NB4 (cell line): ENCODE measurements at regions not wholly inside any gene's neighbourhood (a gene's known extent, or its start where the extent isn't known, plus 50 kb on each side); places are given as distances from the start of the nearest gene placed in this dataset.

ENCODE experiments used
- DNase-seq: peaks from one replicate; pipeline ENCODE4 v3.0.0; 2010; ENCODE audit warnings: low read depth
- H3K4me3 ChIP-seq: one replicate; pipeline ENCODE4 v1.5.1; 2011; ENCODE audit warnings: mild to moderate bottlenecking, low read depth, low read length, moderate library complexity
- CTCF ChIP-seq: IDR thresholded peaks from one replicate; pipeline ENCODE4 v1.5.1; 2012; ENCODE audit warnings: low read depth, low read length
- MAX ChIP-seq: IDR thresholded peaks from 2 replicates; pipeline ENCODE4 v1.6.1; 2011; ENCODE audit warnings: low read depth, low read length
- MYC ChIP-seq: IDR thresholded peaks from 2 replicates; pipeline ENCODE4 v1.6.1; 2011; ENCODE audit warnings: low read depth, low read length
- POLR2A ChIP-seq: IDR thresholded peaks from 2 replicates; pipeline ENCODE4 v1.6.1; 2011; ENCODE audit warnings: mild to moderate bottlenecking; ENCODE audit not compliant: insufficient read length; ENCODE audit errors: extremely low read depth

GRCh38 chr11:21892736-21893564 is 299.9 kb upstream of the ANO5 start:
- no peak for DNase-seq
- no peak for TF ChIP-seq CTCF
- no peak for TF ChIP-seq POLR2A
- no peak for TF ChIP-seq MAX
- no peak for TF ChIP-seq MYC
- H3K4me3 ChIP-seq = no peak overlapping the region

GRCh38 chr11:21893565-21893867 is 299.4 kb upstream of the ANO5 start:
- no peak for DNase-seq
- no peak for TF ChIP-seq CTCF
- TF ChIP-seq MYC = no peak
- no peak for TF ChIP-seq MAX
- no peak for TF ChIP-seq POLR2A
- H3K4me3 ChIP-seq = no peak overlapping the region

GRCh38 chr11:21894492-21894891 is 298.4 kb upstream of the ANO5 start:
- no peak for DNase-seq
- TF ChIP-seq POLR2A = no peak
- no peak for TF ChIP-seq CTCF
- TF ChIP-seq MYC = no peak
- no peak for TF ChIP-seq MAX
- H3K4me3 ChIP-seq = no peak overlapping the region

- H3K4me3 ChIP-seq = no peak overlapping the region
- no peak for DNase-seq
- TF ChIP-seq POLR2A = no peak
Measured at GRCh38 chr11:21895686-21896085, 297.2 kb upstream of the ANO5 start.

GRCh38 chr11:21896216-21896615 is 296.7 kb upstream of the ANO5 start:
- TF ChIP-seq CTCF = no peak
- TF ChIP-seq POLR2A = no peak
- TF ChIP-seq MYC = no peak
- no peak for TF ChIP-seq MAX
- DNase-seq = no peak
- H3K4me3 ChIP-seq = no peak overlapping the region

- no peak for TF ChIP-seq CTCF
- no peak for TF ChIP-seq MYC
- no peak for TF ChIP-seq POLR2A
- no peak for TF ChIP-seq MAX
- no peak overlapping the region for H3K4me3 ChIP-seq
- DNase-seq = peak; percentile 13
Measured at GRCh38 chr11:21896746-21897602, 295.9 kb upstream of the ANO5 start.
